AG09309 (cell line): ENCODE measurements at regions not wholly inside any gene's neighbourhood (a gene's known extent, or its start where the extent isn't known, plus 50 kb on each side); places are given as distances from the start of the nearest gene placed in this dataset.

Experiments
- DNase-seq: peaks from one replicate; pipeline ENCODE4 v3.0.0-alpha.2; 2010; ENCODE audit warnings: low read depth
- H3K4me3 ChIP-seq: 2 replicates; pipeline ENCODE4 v1.5.1; 2011; ENCODE audit warnings: mild to moderate bottlenecking, low read depth, low read length, moderate library complexity; ENCODE audit not compliant: control insufficient read depth
- TF ChIP-seq, protein P1 (sequence below): IDR thresholded peaks from 2 replicates; pipeline ENCODE4 v1.5.1; 2011; ENCODE audit warnings: mild to moderate bottlenecking, low read depth, low read length, inconsistent platforms; ENCODE audit not compliant: insufficient read depth, control insufficient read depth; ENCODE audit errors: missing control alignments

GRCh38 chr15:100768501-100768931 is 111.1 kb upstream of the ALDH1A3 start:
- no peak for DNase-seq
- TF ChIP-seq, protein P1, sequence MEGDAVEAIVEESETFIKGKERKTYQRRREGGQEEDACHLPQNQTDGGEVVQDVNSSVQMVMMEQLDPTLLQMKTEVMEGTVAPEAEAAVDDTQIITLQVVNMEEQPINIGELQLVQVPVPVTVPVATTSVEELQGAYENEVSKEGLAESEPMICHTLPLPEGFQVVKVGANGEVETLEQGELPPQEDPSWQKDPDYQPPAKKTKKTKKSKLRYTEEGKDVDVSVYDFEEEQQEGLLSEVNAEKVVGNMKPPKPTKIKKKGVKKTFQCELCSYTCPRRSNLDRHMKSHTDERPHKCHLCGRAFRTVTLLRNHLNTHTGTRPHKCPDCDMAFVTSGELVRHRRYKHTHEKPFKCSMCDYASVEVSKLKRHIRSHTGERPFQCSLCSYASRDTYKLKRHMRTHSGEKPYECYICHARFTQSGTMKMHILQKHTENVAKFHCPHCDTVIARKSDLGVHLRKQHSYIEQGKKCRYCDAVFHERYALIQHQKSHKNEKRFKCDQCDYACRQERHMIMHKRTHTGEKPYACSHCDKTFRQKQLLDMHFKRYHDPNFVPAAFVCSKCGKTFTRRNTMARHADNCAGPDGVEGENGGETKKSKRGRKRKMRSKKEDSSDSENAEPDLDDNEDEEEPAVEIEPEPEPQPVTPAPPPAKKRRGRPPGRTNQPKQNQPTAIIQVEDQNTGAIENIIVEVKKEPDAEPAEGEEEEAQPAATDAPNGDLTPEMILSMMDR: no peak
- no peak overlapping the region for H3K4me3 ChIP-seq

GRCh38 chr15:100769043-100769974 is 110.3 kb upstream of the ALDH1A3 start:
- TF ChIP-seq, protein P1: no peak
- no peak for DNase-seq
- H3K4me3 ChIP-seq: no peak overlapping the region

DNA sequence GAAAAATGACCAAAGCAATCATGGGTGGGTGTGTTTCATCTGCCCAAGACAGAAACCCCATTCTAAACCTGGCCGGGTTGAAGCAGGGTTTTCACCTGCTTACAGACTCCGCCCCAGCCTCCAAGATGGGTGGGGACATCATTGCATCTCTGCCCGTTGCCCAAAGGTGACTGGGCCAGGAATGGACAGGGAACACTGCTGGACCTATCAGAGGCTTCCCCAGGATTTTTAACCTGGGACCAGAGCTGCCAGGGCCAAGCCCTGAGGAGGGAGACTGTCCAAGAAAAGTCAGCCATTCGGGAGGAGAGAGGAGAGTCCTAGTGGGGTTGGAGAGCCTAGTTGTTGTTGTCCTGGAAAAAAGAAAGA is 109.7 kb upstream of the ALDH1A3 start:
- DNase-seq: no peak
- H3K4me3 ChIP-seq: no peak overlapping the region
- TF ChIP-seq, protein P1: no peak

GRCh38 chr15:100770661-100771584 is 108.7 kb upstream of the ALDH1A3 start:
- DNase-seq: no peak
- TF ChIP-seq, protein P1: no peak
- no peak overlapping the region for H3K4me3 ChIP-seq

- no peak overlapping the region for H3K4me3 ChIP-seq
- no peak for DNase-seq
- TF ChIP-seq, protein P1: no peak
Measured at GRCh38 chr15:100771746-100772145, 107.9 kb upstream of the ALDH1A3 start.

DNA sequence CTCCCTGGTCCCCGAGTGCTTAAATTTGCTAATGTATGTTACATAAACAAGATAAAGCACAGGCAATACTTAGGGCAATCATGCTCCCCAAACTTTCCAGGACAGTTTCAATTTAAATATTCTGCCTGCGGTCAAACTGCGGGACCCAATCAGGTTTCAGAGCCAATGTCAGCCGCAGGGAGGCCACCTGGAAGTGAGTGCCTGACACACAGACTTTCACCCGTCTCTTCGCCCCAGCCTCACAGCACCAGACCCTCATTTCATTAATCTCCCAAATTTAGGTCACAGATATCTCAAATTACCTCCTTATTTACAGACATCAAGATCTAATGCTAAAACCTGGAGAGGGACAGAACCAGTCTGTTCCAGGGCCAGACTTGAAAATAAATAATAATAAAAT is 107.2 kb upstream of the ALDH1A3 start:
- no peak overlapping the region for H3K4me3 ChIP-seq
- DNase-seq: no peak
- TF ChIP-seq, protein P1: no peak
